Mucosa of stomach (tissue), 1 donor: ENCODE measurements at regions not wholly inside any gene's neighbourhood (a gene's known extent, or its start where the extent isn't known, plus 50 kb on each side); places are given as distances from the start of the nearest gene placed in this dataset.
"Not testable (repeated sequence)": the region's sequence is repeated elsewhere in the genome, so short reads cannot be mapped to it uniquely, and the experiment has no call there.

Source experiments
- H3K27me3 ChIP-seq: one replicate; pipeline ENCODE4 v1.7.0; 2013; ENCODE audit warnings: mild to moderate bottlenecking, low read length; ENCODE audit not compliant: control insufficient read depth, insufficient read depth
- H3K36me3 ChIP-seq: one replicate; pipeline ENCODE4 v1.7.0; 2013; ENCODE audit warnings: low read length; ENCODE audit not compliant: control insufficient read depth, insufficient read depth
- H3K4me1 ChIP-seq: one replicate; pipeline ENCODE4 v1.7.0; 2013; ENCODE audit warnings: mild to moderate bottlenecking, low read length; ENCODE audit not compliant: control insufficient read depth, insufficient read depth
- H3K4me3 ChIP-seq: one replicate; pipeline ENCODE4 v1.7.0; 2013; ENCODE audit warnings: low read length
- H3K9ac ChIP-seq: one replicate; pipeline ENCODE4 v1.7.0; 2013; ENCODE audit warnings: mild to moderate bottlenecking, low read length, moderate library complexity
- H3K9me3 ChIP-seq: one replicate; pipeline ENCODE4 v1.7.0; 2013; ENCODE audit warnings: mild to moderate bottlenecking, low read length, moderate library complexity; ENCODE audit not compliant: control insufficient read depth
- donor health status: Pancreatic carcinoma.

- Histone ChIP-seq H3K27me3 (no peaks in the 10 kb centered on the region), H3K4me1 (no peaks in the 10 kb centered on the region), H3K4me3 (no peak overlapping the region), H3K9me3 (no peaks in the 10 kb centered on the region), H3K36me3 (no peaks in the 10 kb centered on the region), H3K9ac (no peak overlapping the region)
Measured at GRCh38 chr10:53079283-53079682, 306.7 kb upstream of the MBL2 start.

- Histone ChIP-seq H3K4me3 (no peak overlapping the region), H3K27me3 (no peaks in the 10 kb centered on the region), H3K9ac (no peak overlapping the region), H3K9me3 (no peaks in the 10 kb centered on the region), H3K36me3 (no peaks in the 10 kb centered on the region), H3K4me1 (peaks cover 2% of the 10 kb centered on the region)
Measured at GRCh38 chr10:53076948-53077347, 304.4 kb upstream of the MBL2 start.

- no peaks in the 10 kb centered on the region for H3K27me3 ChIP-seq
- H3K4me3 ChIP-seq, result no peak overlapping the region
- H3K36me3 ChIP-seq, result no peaks in the 10 kb centered on the region
- peaks cover 5% of the 10 kb centered on the region for H3K4me1 ChIP-seq
- H3K9me3 ChIP-seq, result no peaks in the 10 kb centered on the region
- no peak overlapping the region for H3K9ac ChIP-seq
Measured at GRCh38 chr10:53075469-53075868, 302.9 kb upstream of the MBL2 start.

- no peak overlapping the region for H3K4me3 ChIP-seq
- H3K36me3 ChIP-seq, result no peaks in the 10 kb centered on the region
- H3K4me1 ChIP-seq, result peaks cover 5% of the 10 kb centered on the region
- H3K27me3 ChIP-seq, result no peaks in the 10 kb centered on the region
- H3K9ac ChIP-seq, result no peak overlapping the region
- H3K9me3 ChIP-seq, result no peaks in the 10 kb centered on the region
Measured at GRCh38 chr10:53072144-53072543, 299.6 kb upstream of the MBL2 start.

GRCh38 chr10:53071505-53072125 is 299.0 kb upstream of the MBL2 start:
- Histone ChIP-seq H3K4me3 (no peak overlapping the region), H3K4me1 (peaks cover 5% of the 10 kb centered on the region), H3K27me3 (no peaks in the 10 kb centered on the region), H3K9ac (no peak overlapping the region), H3K36me3 (no peaks in the 10 kb centered on the region), H3K9me3 (no peaks in the 10 kb centered on the region)

GRCh38 chr10:53069013-53069412 is 296.4 kb upstream of the MBL2 start:
- H3K9me3 ChIP-seq, result no peaks in the 10 kb centered on the region
- no peaks in the 10 kb centered on the region for H3K36me3 ChIP-seq
- H3K9ac ChIP-seq, result no peak overlapping the region
- H3K27me3 ChIP-seq, result no peaks in the 10 kb centered on the region
- H3K4me1 ChIP-seq, result peaks cover 5% of the 10 kb centered on the region
- no peak overlapping the region for H3K4me3 ChIP-seq

GRCh38 chr10:53064614-53065013 is 292.0 kb upstream of the MBL2 start:
- Histone ChIP-seq H3K9ac (no peak overlapping the region), H3K27me3 (no peaks in the 10 kb centered on the region), H3K36me3 (no peaks in the 10 kb centered on the region), H3K4me3 (no peak overlapping the region), H3K4me1 (no peaks in the 10 kb centered on the region), H3K9me3 (no peaks in the 10 kb centered on the region)

GRCh38 chr10:53063805-53064204 is 291.2 kb upstream of the MBL2 start:
- Histone ChIP-seq H3K36me3 (no peaks in the 10 kb centered on the region), H3K27me3 (no peaks in the 10 kb centered on the region), H3K9ac (no peak overlapping the region), H3K9me3 (no peaks in the 10 kb centered on the region), H3K4me3 (no peak overlapping the region), H3K4me1 (no peaks in the 10 kb centered on the region)

GRCh38 chr10:53052521-53053164 is 280.1 kb upstream of the MBL2 start:
- no peaks in the 10 kb centered on the region for H3K9me3 ChIP-seq
- no peaks in the 10 kb centered on the region for H3K36me3 ChIP-seq
- no peaks in the 10 kb centered on the region for H3K27me3 ChIP-seq
- no peaks in the 10 kb centered on the region for H3K4me1 ChIP-seq
- no peak overlapping the region for H3K9ac ChIP-seq
- H3K4me3 ChIP-seq, result no peak overlapping the region

GRCh38 chr10:53045315-53045714 is 272.7 kb upstream of the MBL2 start:
- no peaks in the 10 kb centered on the region for H3K36me3 ChIP-seq
- H3K4me3 ChIP-seq, result no peak overlapping the region
- H3K4me1 ChIP-seq, result no peaks in the 10 kb centered on the region
- H3K9me3 ChIP-seq, result no peaks in the 10 kb centered on the region
- H3K27me3 ChIP-seq, result no peaks in the 10 kb centered on the region
- no peak overlapping the region for H3K9ac ChIP-seq

- not testable (repeated sequence) for H3K27me3 ChIP-seq, H3K4me1 ChIP-seq, H3K36me3 ChIP-seq, H3K9ac ChIP-seq, H3K4me3 ChIP-seq, H3K9me3 ChIP-seq
Measured at GRCh38 chr10:53035823-53036222, 263.2 kb upstream of the MBL2 start.

- no peaks in the 10 kb centered on the region for H3K4me1 ChIP-seq
- no peaks in the 10 kb centered on the region for H3K36me3 ChIP-seq
- no peaks in the 10 kb centered on the region for H3K27me3 ChIP-seq
- H3K9me3 ChIP-seq, result no peaks in the 10 kb centered on the region
- H3K9ac ChIP-seq, result no peak overlapping the region
- H3K4me3 ChIP-seq, result no peak overlapping the region
Measured at GRCh38 chr10:53033396-53033795, 260.8 kb upstream of the MBL2 start.
